ENCODE measurements at regions not wholly inside any gene's neighbourhood (a gene's known extent, or its start where the extent isn't known, plus 50 kb on each side); places are given as distances from the start of the nearest gene placed in this dataset.
A peak's percentile ranks its signal among the peaks of the same experiment; 100 is the strongest.

DNA sequence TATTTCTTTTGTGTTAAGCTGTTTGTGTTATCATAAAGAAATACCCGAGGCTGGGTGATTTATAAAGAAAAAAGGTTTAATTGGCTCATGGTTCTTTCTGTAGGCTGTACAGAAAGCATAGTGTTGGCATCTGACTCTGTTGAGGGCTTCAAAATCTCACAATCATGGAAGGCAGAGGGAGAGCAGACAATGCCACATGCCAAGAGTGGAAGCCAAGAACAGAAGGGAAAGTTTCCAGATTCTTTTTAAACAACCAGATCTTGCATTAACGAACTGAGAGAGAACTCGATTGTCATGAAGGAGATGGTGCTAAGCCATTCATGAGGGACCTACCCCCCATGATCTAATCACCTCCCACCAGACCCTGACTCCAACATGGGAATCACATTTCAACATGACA, 290.1 kb downstream of the BMP2 start:
- H3K27ac ChIP-seq, result no peak overlapping the region
- no peak for ATAC-seq

DNA sequence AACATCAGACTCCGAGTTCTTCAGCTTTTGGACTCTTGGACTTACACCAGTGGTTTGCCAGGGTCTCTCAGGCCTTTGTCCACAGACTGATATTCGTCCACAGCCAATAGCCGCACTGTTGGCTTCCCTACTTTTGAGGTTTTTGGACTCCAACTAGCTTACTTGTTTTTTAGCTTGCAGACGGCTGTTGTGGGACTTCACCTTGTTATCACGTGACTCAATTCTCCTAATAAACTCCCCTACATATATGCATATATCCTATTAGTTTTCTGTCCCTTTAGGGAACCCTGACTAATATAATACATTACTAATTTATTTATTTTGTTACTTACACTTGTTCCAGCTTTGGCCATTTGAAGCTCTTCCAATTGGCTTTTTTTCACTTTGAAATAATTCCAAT, 311.3 kb downstream of the BMP2 start:
- Histone ChIP-seq H3K36me3 (no peaks in the 10 kb centered on the region), H3K4me1 (no peaks in the 10 kb centered on the region), H3K27ac (no peak overlapping the region), H3K4me3 (no peak overlapping the region), H3K9me3 (no peaks in the 10 kb centered on the region), H3K27me3 (no peaks in the 10 kb centered on the region)
- DNase-seq (no peak), ATAC-seq (no peak)
- TF ChIP-seq, protein P1, sequence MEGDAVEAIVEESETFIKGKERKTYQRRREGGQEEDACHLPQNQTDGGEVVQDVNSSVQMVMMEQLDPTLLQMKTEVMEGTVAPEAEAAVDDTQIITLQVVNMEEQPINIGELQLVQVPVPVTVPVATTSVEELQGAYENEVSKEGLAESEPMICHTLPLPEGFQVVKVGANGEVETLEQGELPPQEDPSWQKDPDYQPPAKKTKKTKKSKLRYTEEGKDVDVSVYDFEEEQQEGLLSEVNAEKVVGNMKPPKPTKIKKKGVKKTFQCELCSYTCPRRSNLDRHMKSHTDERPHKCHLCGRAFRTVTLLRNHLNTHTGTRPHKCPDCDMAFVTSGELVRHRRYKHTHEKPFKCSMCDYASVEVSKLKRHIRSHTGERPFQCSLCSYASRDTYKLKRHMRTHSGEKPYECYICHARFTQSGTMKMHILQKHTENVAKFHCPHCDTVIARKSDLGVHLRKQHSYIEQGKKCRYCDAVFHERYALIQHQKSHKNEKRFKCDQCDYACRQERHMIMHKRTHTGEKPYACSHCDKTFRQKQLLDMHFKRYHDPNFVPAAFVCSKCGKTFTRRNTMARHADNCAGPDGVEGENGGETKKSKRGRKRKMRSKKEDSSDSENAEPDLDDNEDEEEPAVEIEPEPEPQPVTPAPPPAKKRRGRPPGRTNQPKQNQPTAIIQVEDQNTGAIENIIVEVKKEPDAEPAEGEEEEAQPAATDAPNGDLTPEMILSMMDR (IDR thresholded peaks at IDR 0.05), result no peak
- intact Hi-C loops (cut with DNase I), result no loop called here

More for the DNA sequence above, 290.1 kb downstream of the BMP2 start:
- Histone ChIP-seq H3K4me3 (no peak overlapping the region), H3K36me3 (no peaks in the 10 kb centered on the region), H3K9me3 (no peaks in the 10 kb centered on the region), H3K4me1 (no peaks in the 10 kb centered on the region), H3K27me3 (no peaks in the 10 kb centered on the region)
- no peak for DNase-seq
- intact Hi-C loops (cut with DNase I), result loop anchor here (5.0 kb wide), 1 partner anchor 635 kb away; no protein-coding TSS in a partner anchor
- TF ChIP-seq, protein P1 (IDR thresholded peaks at IDR 0.05), result no peak

DNA sequence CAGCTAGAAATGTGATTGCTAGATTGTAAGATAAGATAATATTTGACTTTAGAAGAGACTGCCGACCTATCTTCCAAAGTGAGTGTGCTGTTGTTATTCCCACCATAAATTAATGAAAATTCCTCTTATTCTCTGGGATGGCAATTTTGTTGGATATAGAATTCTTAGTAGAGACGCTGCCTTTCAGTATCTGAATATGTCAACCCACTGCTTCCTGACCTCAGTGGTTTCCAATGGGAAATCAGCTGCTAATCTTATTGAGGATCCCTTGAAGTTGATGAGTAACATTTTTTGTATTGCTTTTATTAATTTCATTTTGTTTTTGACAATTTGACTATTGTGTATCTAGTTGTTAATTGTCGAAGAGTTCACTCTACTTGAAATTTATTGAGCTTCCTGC, 313.0 kb downstream of the BMP2 start:
- no peak for DNase-seq
- ATAC-seq, result no peak
- Histone ChIP-seq H3K27ac (no peak overlapping the region), H3K27me3 (no peaks in the 10 kb centered on the region), H3K36me3 (no peaks in the 10 kb centered on the region), H3K4me3 (no peak overlapping the region), H3K4me1 (no peaks in the 10 kb centered on the region), H3K9me3 (no peaks in the 10 kb centered on the region)
- intact Hi-C loops (cut with DNase I), result no loop called here
- TF ChIP-seq, protein P1 (IDR thresholded peaks at IDR 0.05), result no peak

DNA sequence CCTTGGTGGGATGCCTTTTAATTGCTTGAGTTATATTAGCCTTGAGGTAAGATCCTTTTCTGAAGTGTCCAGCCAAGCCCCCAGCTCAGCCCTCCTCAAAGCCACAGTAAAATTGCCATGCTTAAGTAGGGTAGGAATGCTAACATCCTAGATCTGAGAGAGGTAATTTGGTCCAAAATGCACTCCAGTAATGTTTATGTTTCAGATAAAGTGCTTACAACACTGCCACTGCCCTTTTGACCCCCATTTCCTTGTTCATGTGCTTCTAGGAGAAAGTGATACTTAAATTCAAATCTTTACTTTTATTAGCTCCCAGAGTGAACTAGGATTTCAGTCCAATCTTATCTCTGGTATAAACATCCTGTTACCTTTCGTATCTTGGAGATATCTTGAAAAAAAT, 318.0 kb downstream of the BMP2 start:
- Histone ChIP-seq H3K9me3 (no peaks in the 10 kb centered on the region), H3K4me3 (no peak overlapping the region), H3K27me3 (no peaks in the 10 kb centered on the region), H3K36me3 (no peaks in the 10 kb centered on the region), H3K27ac (no peak overlapping the region), H3K4me1 (no peaks in the 10 kb centered on the region)
- intact Hi-C loops (cut with DNase I), result no loop called here
- TF ChIP-seq, protein P1 (IDR thresholded peaks at IDR 0.05), result no peak
- no peak for DNase-seq
- peak; percentile 45 for ATAC-seq

DNA sequence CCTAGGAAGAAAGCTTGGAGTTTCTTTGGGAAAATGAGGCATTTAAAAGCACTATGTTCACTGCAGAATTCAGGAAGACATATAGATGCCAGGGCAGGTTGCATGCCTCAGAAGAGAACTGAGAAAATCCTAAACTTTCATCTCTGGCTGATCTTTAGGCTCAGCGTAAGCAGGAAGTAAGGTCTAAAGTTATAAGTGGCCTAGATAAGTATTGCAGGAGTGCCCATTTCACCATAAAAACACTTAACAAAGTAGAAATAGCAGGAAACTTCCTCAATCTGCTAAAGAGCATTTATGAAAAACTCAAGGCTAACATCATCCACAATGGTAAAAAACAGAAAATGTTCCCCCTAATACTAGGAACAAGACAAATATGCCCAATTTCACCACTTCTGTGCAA, 320.3 kb downstream of the BMP2 start:
- Histone ChIP-seq H3K27me3 (no peaks in the 10 kb centered on the region), H3K4me3 (no peak overlapping the region), H3K27ac (no peak overlapping the region), H3K9me3 (no peaks in the 10 kb centered on the region), H3K36me3 (no peaks in the 10 kb centered on the region), H3K4me1 (no peaks in the 10 kb centered on the region)
- TF ChIP-seq, protein P1 (IDR thresholded peaks at IDR 0.05), result no peak
- no peak for ATAC-seq
- intact Hi-C loops (cut with DNase I), result no loop called here
- DNase-seq, result no peak

DNA sequence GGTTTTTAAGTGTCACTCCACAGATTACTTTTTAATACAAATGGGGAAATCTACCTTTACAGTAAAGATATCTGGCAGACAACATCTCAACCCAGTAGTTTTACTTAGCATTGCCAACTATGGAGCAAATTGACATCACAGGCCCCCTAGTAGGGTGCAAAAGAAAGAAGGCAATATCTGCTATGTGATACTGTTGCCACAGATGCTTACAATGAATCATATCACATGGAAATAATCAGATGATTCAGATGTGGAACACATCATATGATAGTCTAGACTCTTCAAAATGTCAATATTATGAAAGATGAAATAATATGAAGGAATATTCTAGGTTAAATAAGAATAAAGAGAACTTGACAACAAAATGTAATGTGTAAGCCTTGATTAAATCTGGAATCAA, 322.5 kb downstream of the BMP2 start:
- Histone ChIP-seq H3K4me3 (no peak overlapping the region), H3K36me3 (no peaks in the 10 kb centered on the region), H3K4me1 (no peaks in the 10 kb centered on the region), H3K27ac (no peak overlapping the region), H3K9me3 (no peaks in the 10 kb centered on the region), H3K27me3 (no peaks in the 10 kb centered on the region)
- ATAC-seq (no peak), DNase-seq (no peak)
- intact Hi-C loops (cut with DNase I), result no loop called here
- TF ChIP-seq, protein P1 (IDR thresholded peaks at IDR 0.05), result no peak

Data from upper lobe of right lung (tissue), 1 donor.